NT2/D1 (cell line): ENCODE measurements at regions not wholly inside any gene's neighbourhood (a gene's known extent, or its start where the extent isn't known, plus 50 kb on each side); places are given as distances from the start of the nearest gene placed in this dataset.

ENCODE experiments used
- SUZ12 ChIP-seq: IDR thresholded peaks from 2 replicates; pipeline ENCODE4 v1.6.1; 2011; ENCODE audit not compliant: insufficient read length, insufficient read depth; ENCODE audit errors: extremely low read depth
- YY1 ChIP-seq: IDR thresholded peaks from 2 replicates; pipeline ENCODE4 v1.6.1; 2011; ENCODE audit not compliant: insufficient read length, insufficient read depth
- ZNF274 ChIP-seq: IDR thresholded peaks from 2 replicates; pipeline ENCODE4 v1.6.1; 2011; ENCODE audit warnings: mild to moderate bottlenecking, low read depth, low read length

GRCh38 chr1:95368178-95368577, 134.2 kb downstream of the RWDD3 start:
- TF ChIP-seq ZNF274 (no peak), YY1 (no peak), SUZ12 (no peak)
